HG03565 (cell line): ENCODE measurements at regions not wholly inside any gene's neighbourhood (a gene's known extent, or its start where the extent isn't known, plus 50 kb on each side); places are given as distances from the start of the nearest gene placed in this dataset.
"Not testable (repeated sequence)": the region's sequence is repeated elsewhere in the genome, so short reads cannot be mapped to it uniquely, and the experiment has no call there.

Source experiments
- ATAC-seq: cut with Tn5 transposase; IDR thresholded peaks from one replicate; pipeline ENCODE4 v1.9.1; 2021; ENCODE audit warnings: mild to moderate bottlenecking, moderate library complexity; ENCODE audit not compliant: unreplicated experiment

GRCh38 chr13:83498481-83499190 is 383.6 kb downstream of the SLITRK1 start:
- no peak for ATAC-seq

- ATAC-seq: no peak
Measured at GRCh38 chr13:83498045-83498444, 384.2 kb downstream of the SLITRK1 start.

GRCh38 chr13:83496501-83496900 is 385.8 kb downstream of the SLITRK1 start:
- no peak for ATAC-seq

- no peak for ATAC-seq
Measured at GRCh38 chr13:83485101-83485500, 397.2 kb downstream of the SLITRK1 start.

GRCh38 chr13:83471011-83471410 is 411.3 kb downstream of the SLITRK1 start:
- no peak for ATAC-seq

- no peak for ATAC-seq
Measured at GRCh38 chr13:83470133-83470797, 412.0 kb downstream of the SLITRK1 start.

GRCh38 chr13:83453723-83454122 is 428.6 kb downstream of the SLITRK1 start:
- no peak for ATAC-seq

GRCh38 chr13:83453300-83453699 is 429.0 kb downstream of the SLITRK1 start:
- ATAC-seq: no peak

- ATAC-seq: no peak
Measured at GRCh38 chr13:83452292-83452950, 429.9 kb downstream of the SLITRK1 start.

GRCh38 chr13:83450591-83450990 is 431.7 kb downstream of the SLITRK1 start:
- ATAC-seq: no peak

GRCh38 chr13:83449668-83450395 is 432.4 kb downstream of the SLITRK1 start:
- ATAC-seq: no peak

- no peak for ATAC-seq
Measured at GRCh38 chr13:83440465-83440864, 441.8 kb downstream of the SLITRK1 start.

- not testable (repeated sequence) for ATAC-seq
Measured at GRCh38 chr13:83439464-83439863, 442.8 kb downstream of the SLITRK1 start.

- no peak for ATAC-seq
Measured at GRCh38 chr13:83423861-83424260, 458.4 kb downstream of the SLITRK1 start.

- ATAC-seq: no peak
Measured at GRCh38 chr13:83423381-83423780, 458.9 kb downstream of the SLITRK1 start.

- ATAC-seq: no peak
Measured at GRCh38 chr13:83414393-83414792, 467.9 kb downstream of the SLITRK1 start.

- ATAC-seq: no peak
Measured at GRCh38 chr13:83386609-83387008, 495.7 kb downstream of the SLITRK1 start.

- ATAC-seq: no peak
Measured at GRCh38 chr13:83378908-83379307, 503.4 kb downstream of the SLITRK1 start.

GRCh38 chr13:83377491-83377890 is 504.8 kb downstream of the SLITRK1 start:
- no peak for ATAC-seq

- no peak for ATAC-seq
Measured at GRCh38 chr13:83372786-83373185, 509.5 kb downstream of the SLITRK1 start.

- no peak for ATAC-seq
Measured at GRCh38 chr13:83365723-83366122, 516.6 kb downstream of the SLITRK1 start.
